GM23248 (cell line): ENCODE measurements at regions not wholly inside any gene's neighbourhood (a gene's known extent, or its start where the extent isn't known, plus 50 kb on each side); places are given as distances from the start of the nearest gene placed in this dataset.
A peak's percentile ranks its signal among the peaks of the same experiment; 100 is the strongest.

Experiments used
- DNase-seq: peaks from one replicate; pipeline ENCODE4 v3.0.0-alpha.2; 2015
- H2AFZ ChIP-seq: fragments of 200-600 bp; sonication (generic); 2 replicates; pipeline ENCODE4 v1.6.1; 2016; ENCODE audit warnings: antibody characterized with exemption
- H3F3A ChIP-seq: fragments of 200-600 bp; sonication (generic); 2 replicates; pipeline ENCODE4 v1.6.1; 2016; ENCODE audit warnings: mild to moderate bottlenecking, antibody characterized with exemption, mixed run types; ENCODE audit not compliant: insufficient read depth
- H3K27ac ChIP-seq: fragments of 200-600 bp; sonication (generic); 2 replicates; pipeline ENCODE4 v1.5.1; 2016; ENCODE audit warnings: mild to moderate bottlenecking
- H3K27me3 ChIP-seq: fragments of 200-600 bp; sonication (generic); replicated peaks from 2 replicates; pipeline ENCODE4 v1.6.1; 2016; ENCODE audit warnings: mild to moderate bottlenecking; ENCODE audit not compliant: insufficient read depth
- H3K36me3 ChIP-seq: fragments of 200-600 bp; sonication (generic); 2 replicates; pipeline ENCODE4 v1.6.1; 2016; ENCODE audit warnings: low read depth, mild to moderate bottlenecking
- H3K4me1 ChIP-seq: fragments of 200-600 bp; sonication (generic); 2 replicates; pipeline ENCODE4 v1.6.1; 2016; ENCODE audit warnings: mild to moderate bottlenecking; ENCODE audit not compliant: insufficient read depth
- H3K4me2 ChIP-seq: fragments of 200-600 bp; sonication (generic); one replicate; pipeline ENCODE4 v1.6.1; 2016; ENCODE audit warnings: mild to moderate bottlenecking; ENCODE audit not compliant: unreplicated experiment
- H3K4me3 ChIP-seq: fragments of 200-600 bp; sonication (generic); 2 replicates; pipeline ENCODE4 v1.5.1; 2016; ENCODE audit warnings: mild to moderate bottlenecking
- H3K79me2 ChIP-seq: fragments of 200-600 bp; sonication (generic); 2 replicates; pipeline ENCODE4 v1.6.1; 2016; ENCODE audit warnings: mild to moderate bottlenecking; ENCODE audit not compliant: insufficient read depth
- H3K9ac ChIP-seq: fragments of 200-600 bp; sonication (generic); 2 replicates; pipeline ENCODE4 v1.6.1; 2016; ENCODE audit warnings: mild to moderate bottlenecking
- H3K9me2 ChIP-seq: fragments of 200-600 bp; sonication (generic); 2 replicates; pipeline ENCODE4 v1.6.1; 2016; ENCODE audit warnings: mixed run types, mild to moderate bottlenecking, moderate library complexity; ENCODE audit not compliant: insufficient read depth
- H3K9me3 ChIP-seq: fragments of 200-600 bp; sonication (generic); one replicate; pipeline ENCODE4 v1.6.1; 2017; ENCODE audit warnings: low read depth
- H4K20me1 ChIP-seq: fragments of 200-600 bp; sonication (generic); 2 replicates; pipeline ENCODE4 v1.6.0; 2016; ENCODE audit not compliant: insufficient read depth
- EZH2 ChIP-seq: fragments of 200-600 bp; sonication (generic); IDR thresholded peaks from 2 replicates; pipeline ENCODE4 v1.6.1; 2018; ENCODE audit warnings: antibody characterized with exemption, mild to moderate bottlenecking; ENCODE audit not compliant: insufficient read depth, poor library complexity, severe bottlenecking
- EZH2phosphoT487 ChIP-seq: fragments of 200-600 bp; sonication (generic); IDR thresholded peaks from 2 replicates; pipeline ENCODE4 v1.6.1; 2018; ENCODE audit warnings: antibody characterized with exemption, moderate library complexity, mild to moderate bottlenecking, low read depth; ENCODE audit not compliant: insufficient read depth
- WGBS, 2 experiments: methylation state at CpG; one replicate each; pipeline ENCODE4 v1.1.6; 2015 to 2017; ENCODE audit warnings: low lambda C conversion rate in 2 of 2, low coverage in 1 of 2; ENCODE audit errors: missing lambda C conversion rate in 2 of 2; 5-methylcytosine and 5-hydroxymethylcytosine counted together
- in situ Hi-C: fragments of 300-500 bp; cut with MboI; formaldehyde crosslinking; loops from 2 replicates; pipeline ENCODE4 v1.15.0; 2020

DNA sequence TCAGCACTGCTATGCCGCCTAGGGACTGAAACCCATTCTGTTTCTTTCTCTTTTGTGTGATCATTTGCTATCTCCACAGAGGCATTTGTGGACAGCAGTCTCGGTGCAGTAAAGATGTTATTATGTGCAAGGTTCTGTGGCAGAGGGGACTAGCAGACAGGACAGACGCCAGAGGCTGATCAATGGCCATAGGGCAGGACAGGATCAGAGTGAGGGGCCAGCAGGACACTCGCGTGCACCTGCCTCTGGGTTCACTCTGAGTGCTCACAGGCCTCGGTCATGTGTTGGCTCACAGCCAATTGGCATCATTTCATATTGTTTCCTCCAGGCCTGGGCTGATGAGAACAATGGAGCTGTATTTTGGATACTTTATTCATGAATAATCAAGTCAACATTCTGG is 212.6 kb downstream of the TGFB2 start:
- no peaks in the 10 kb centered on the region for H3F3A ChIP-seq
- no peaks in the 10 kb centered on the region for H3K9me2 ChIP-seq
- no peak overlapping the region for H2AFZ ChIP-seq
- H4K20me1 ChIP-seq = no peaks in the 10 kb centered on the region
- no peaks in the 10 kb centered on the region for H3K79me2 ChIP-seq
- H3K27me3 ChIP-seq = no peaks in the 10 kb centered on the region
- H3K27ac ChIP-seq = no peak overlapping the region
- no peaks in the 10 kb centered on the region for H3K4me1 ChIP-seq
- no peaks in the 10 kb centered on the region for H3K9me3 ChIP-seq
- no peak overlapping the region for H3K4me2 ChIP-seq
- WGBS, 2 experiments = 72 to 74% methylated on average over 6 of the region's 6 CpGs
- DNase-seq = no peak
- H3K36me3 ChIP-seq = no peaks in the 10 kb centered on the region
- no peak for TF ChIP-seq EZH2
- no peak for TF ChIP-seq EZH2phosphoT487
- H3K4me3 ChIP-seq = no peak overlapping the region
- in situ Hi-C loops = loop anchor here (10.0 to 25.0 kb wide), 2 partner anchors 213 to 830 kb away; partner anchors contain the start of gene TGFB2
- no peak overlapping the region for H3K9ac ChIP-seq

- Histone ChIP-seq H3K79me2 (no peaks in the 10 kb centered on the region), H3K4me1 (no peaks in the 10 kb centered on the region), H3K36me3 (no peaks in the 10 kb centered on the region), H3K27ac (no peak overlapping the region), H2AFZ (no peak overlapping the region), H3K4me3 (no peak overlapping the region), H3K9me2 (no peaks in the 10 kb centered on the region), H3F3A (no peaks in the 10 kb centered on the region), H3K4me2 (no peak overlapping the region), H4K20me1 (no peaks in the 10 kb centered on the region), H3K27me3 (no peaks in the 10 kb centered on the region), H3K9ac (no peak overlapping the region), H3K9me3 (no peaks in the 10 kb centered on the region)
- no peak for TF ChIP-seq EZH2
- TF ChIP-seq EZH2phosphoT487 = no peak
- in situ Hi-C loops = loop anchor here (10.0 to 25.0 kb wide), 2 partner anchors 214 to 829 kb away; partner anchors contain the start of gene TGFB2
- DNase-seq = no peak
- WGBS, 2 experiments = 89 to 94% methylated on average over 3 of the region's 3 CpGs
Measured at GRCh38 chr1:218558271-218558810, 213.2 kb downstream of the TGFB2 start.

DNA sequence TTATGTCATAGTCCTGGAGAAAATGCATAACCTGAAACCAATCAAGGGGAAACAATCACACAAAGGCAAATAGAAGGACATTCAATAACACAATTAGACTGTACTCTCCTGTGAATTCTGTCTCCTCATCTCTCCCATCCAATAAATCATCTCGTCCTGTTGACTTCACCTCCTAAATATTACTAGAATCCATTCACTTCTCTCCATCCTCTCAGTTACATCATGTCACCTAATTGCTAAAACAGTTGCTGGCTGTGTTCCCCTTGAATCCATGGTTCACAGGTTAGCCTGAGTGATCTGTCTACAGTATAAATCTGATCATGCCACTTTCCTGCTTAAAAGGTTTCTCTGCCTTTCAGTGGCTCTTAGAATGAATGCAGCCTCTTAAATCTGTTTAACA is 220.2 kb downstream of the TGFB2 start:
- Histone ChIP-seq H3K4me2 (no peak overlapping the region), H3F3A (no peaks in the 10 kb centered on the region), H3K4me1 (peaks cover 10% of the 10 kb centered on the region), H3K79me2 (no peaks in the 10 kb centered on the region), H3K9ac (no peak overlapping the region), H3K9me2 (no peaks in the 10 kb centered on the region), H4K20me1 (no peaks in the 10 kb centered on the region), H3K36me3 (no peaks in the 10 kb centered on the region), H3K4me3 (no peak overlapping the region), H3K9me3 (no peaks in the 10 kb centered on the region), H2AFZ (no peak overlapping the region), H3K27ac (no peak overlapping the region), H3K27me3 (no peaks in the 10 kb centered on the region)
- in situ Hi-C loops = loop anchor here (25.0 kb wide), 1 partner anchor 822 kb away; no protein-coding TSS in a partner anchor
- WGBS, 2 experiments = 93 to 100% methylated on average over 1 of the region's 1 CpG
- no peak for TF ChIP-seq EZH2
- TF ChIP-seq EZH2phosphoT487 = no peak
- no peak for DNase-seq

GRCh38 chr1:218568962-218569550 is 223.9 kb downstream of the TGFB2 start:
- no peak for TF ChIP-seq EZH2
- no peak for TF ChIP-seq EZH2phosphoT487
- Histone ChIP-seq H3F3A (no peaks in the 10 kb centered on the region), H3K9ac (no peak overlapping the region), H3K9me2 (no peaks in the 10 kb centered on the region), H3K79me2 (no peaks in the 10 kb centered on the region), H3K4me2 (peak overlapping the region; percentile 24), H3K4me3 (no peak overlapping the region), H3K36me3 (no peaks in the 10 kb centered on the region), H3K27ac (no peak overlapping the region), H3K4me1 (peaks cover 10% of the 10 kb centered on the region), H2AFZ (no peak overlapping the region), H3K9me3 (no peaks in the 10 kb centered on the region), H3K27me3 (no peaks in the 10 kb centered on the region), H4K20me1 (no peaks in the 10 kb centered on the region)
- in situ Hi-C loops = loop anchor here (25.0 kb wide), 1 partner anchor 818 kb away; no protein-coding TSS in a partner anchor
- WGBS, 2 experiments = 22 to 31% methylated on average over 5 of the region's 5 CpGs
- DNase-seq = peak; percentile 29
